SHP77 treated with DMSO at 0.1 percent for 48 hours (cell line): ENCODE measurements at regions not wholly inside any gene's neighbourhood (a gene's known extent, or its start where the extent isn't known, plus 50 kb on each side); places are given as distances from the start of the nearest gene placed in this dataset.

ENCODE experiments used
- DNase-seq: peaks from one replicate; lab custom pipeline; 2025; lab: John Stamatoyannopoulos, UW

DNA sequence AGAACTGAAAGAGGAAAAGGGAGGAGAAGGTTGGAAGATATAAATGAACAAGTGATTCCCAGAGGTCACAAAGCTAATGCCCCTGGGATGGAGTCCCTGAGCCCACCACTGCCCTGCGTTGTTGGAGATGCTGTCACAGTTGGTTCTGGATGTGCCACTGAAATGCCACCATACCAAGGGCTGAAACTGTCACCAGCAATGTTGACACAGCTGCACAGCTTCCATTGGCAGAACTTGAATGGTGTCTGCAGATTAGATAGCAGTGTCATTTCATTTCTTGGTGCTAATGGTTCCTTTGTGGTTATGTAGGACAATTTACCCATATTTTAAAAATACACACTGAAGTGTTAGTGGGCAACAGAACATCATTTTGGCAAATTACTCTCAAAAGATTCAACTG is 120.7 kb downstream of the TBXT start:
- DNase-seq, result no peak

GRCh38 chr6:166046226-166046625 is 121.4 kb downstream of the TBXT start:
- no peak for DNase-seq

- no peak for DNase-seq
These were observed 121.8 kb downstream of the TBXT start for GRCh38 chr6:166045860-166046200.

GRCh38 chr6:166045173-166045859 is 122.3 kb downstream of the TBXT start:
- DNase-seq, result no peak

DNA sequence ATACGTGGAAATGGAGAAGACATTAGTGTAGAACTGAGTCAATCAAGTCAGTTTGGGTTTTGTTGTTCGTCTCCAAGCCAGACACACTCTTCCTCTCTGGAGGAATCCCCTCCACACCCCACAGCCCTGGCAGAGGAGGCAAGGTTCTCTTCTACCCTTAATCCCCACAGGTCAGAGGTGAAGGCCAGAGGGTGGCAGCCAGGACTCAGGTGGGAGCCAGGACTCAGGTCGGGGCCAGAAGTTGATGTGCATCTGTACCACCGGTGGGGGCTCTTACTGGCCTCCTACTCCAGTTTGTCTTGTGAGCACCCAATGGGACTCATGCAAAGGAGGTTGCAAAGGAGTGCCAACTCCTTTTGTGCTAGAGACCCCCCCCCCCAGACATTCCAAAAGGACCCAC is 126.4 kb downstream of the TBXT start:
- no peak for DNase-seq

- DNase-seq, result no peak
These were observed 127.4 kb downstream of the TBXT start for GRCh38 chr6:166040292-166040691.

DNA sequence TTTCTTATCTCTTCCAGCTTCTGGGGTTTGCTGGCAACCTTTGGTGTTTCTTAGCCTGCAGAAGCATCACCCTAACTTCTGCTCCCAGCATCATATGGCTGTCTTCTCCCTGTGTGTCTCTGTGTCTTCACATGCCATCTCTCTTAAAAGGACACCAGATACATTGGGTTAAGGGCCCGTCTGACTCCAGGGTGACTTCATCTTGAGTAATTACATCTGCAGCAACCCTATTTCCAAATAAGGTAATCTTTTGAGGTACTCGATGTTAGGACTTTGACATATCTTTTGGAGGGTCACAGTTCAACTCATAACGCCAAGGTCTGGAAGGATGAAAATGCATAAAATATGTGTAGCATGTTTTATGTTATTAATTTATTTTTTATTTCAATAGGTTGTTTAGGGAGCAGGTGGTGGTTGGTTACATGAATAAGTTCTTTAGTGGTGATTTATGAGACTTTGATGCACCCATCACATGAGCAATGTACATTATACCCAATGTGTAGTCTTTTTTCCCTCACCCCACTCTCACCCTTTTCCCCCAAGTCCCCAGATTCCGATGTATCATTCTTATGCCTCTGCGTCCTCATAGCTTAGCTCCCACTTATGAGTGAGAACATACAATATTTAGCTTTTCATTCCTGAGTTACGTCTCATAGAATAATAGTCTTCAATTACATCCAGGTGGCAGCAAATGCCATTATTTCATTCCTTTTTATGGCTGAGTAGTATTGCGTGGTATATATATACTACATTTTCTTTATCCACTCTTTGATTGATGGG is 131.1 kb downstream of the TBXT start:
- no peak for DNase-seq

- no peak for DNase-seq
These were observed 135.1 kb downstream of the TBXT start for GRCh38 chr6:166032366-166033200.

GRCh38 chr6:166031275-166031674 is 136.4 kb downstream of the TBXT start:
- DNase-seq, result no peak

DNA sequence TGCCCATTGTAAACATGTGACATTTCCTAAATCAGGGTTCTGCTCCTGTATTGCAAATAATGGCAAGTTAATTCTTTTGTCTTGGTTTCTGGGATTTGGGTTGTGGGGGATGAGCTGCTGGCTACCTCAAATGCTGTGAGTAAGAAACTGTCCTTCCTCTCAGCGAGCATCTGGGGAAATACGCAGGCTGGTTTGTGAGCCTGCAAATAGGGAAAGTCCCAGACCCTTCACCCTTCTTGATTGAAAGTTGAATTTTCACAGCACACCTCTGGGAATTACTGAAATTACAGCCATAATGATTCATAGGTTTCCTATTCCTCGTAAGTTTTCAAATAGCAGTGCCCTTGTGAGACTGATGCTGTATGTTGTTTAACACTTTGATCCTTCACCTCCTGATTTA is 138.1 kb downstream of the TBXT start:
- DNase-seq, result peak; percentile 69

- DNase-seq, result no peak
These were observed 139.9 kb downstream of the TBXT start for GRCh38 chr6:166027761-166028160.

GRCh38 chr6:166026586-166027126 is 141.0 kb downstream of the TBXT start:
- no peak for DNase-seq

DNA sequence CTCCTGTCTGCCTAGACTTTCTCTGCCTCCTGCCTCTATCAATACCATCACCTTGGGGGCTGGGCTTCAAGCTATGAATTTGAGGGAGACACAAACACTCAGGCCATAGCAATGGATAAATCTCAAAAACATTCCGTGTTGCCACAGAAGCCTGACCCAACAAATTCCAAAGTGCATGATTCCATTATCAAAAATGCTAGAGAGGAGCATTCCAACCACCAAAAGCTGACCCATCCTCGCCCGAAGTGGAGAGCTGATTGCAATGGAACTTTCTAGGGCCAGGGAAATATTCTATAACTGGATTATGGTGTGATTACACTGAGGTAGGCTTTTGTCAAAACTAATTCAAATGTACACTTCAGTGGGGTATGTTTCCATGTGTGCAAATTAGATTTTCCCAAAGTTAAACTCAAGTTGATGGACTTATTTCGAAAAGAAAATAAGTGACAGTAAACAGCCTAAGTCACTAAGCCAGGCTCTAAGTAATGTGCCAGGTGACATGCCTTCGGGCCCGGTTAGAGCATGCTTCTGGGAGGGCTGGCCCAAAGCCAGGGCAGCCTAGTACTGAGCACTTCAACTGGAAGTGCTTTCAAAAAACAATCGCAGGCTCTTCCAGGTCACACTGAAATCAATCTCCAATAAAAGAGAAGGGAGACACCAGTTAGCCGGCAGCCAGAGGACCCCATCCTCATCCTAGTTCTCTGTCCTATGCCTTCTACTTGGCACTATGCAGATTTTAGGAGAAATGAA is 142.3 kb downstream of the TBXT start:
- DNase-seq, result peak; percentile 81

GRCh38 chr6:166024252-166024651 is 143.4 kb downstream of the TBXT start:
- DNase-seq, result peak; percentile 38

GRCh38 chr6:166023273-166023989 is 144.2 kb downstream of the TBXT start:
- peak; percentile 45 for DNase-seq

DNA sequence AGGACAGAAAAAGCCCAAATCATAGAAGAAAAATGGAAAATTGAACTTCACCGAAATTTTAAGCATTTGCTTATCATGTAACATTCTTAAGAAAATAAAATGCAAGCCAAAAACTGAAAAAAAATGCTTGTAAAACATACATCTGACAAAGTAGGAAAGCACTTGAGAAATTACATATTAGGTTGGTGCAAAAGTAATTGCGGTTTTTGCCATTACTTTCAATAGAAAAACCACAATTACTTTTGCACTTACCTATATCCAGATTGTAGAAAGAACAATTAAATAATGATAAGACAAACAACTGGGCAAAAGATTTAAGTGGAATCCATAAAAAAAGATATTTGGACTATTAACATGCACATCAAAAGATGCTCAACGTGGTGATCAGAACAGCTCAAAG is 146.2 kb downstream of the TBXT start:
- DNase-seq, result no peak

DNA sequence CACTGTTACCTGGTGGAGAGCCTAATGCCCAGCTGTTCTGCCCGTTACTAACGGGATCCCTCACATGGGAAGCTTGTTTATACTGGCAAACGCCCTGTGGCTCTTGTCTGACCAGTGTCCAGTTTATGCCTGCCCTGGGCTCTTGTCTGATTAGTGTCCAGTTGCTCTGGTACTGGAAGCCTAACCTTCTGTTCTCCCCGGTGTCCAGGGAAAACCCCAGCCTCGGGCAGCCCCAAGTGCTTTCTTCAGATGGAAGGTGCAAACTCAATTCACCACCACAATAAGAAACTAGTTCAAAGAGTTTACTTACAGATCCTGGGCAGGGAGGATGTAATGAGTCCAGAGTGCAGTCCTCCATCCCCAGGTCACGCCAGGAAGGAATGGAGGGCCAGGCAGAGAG is 148.4 kb downstream of the TBXT start:
- DNase-seq, result peak; percentile 70

- no peak for DNase-seq
These were observed 150.5 kb downstream of the TBXT start for GRCh38 chr6:166017032-166017635.

DNA sequence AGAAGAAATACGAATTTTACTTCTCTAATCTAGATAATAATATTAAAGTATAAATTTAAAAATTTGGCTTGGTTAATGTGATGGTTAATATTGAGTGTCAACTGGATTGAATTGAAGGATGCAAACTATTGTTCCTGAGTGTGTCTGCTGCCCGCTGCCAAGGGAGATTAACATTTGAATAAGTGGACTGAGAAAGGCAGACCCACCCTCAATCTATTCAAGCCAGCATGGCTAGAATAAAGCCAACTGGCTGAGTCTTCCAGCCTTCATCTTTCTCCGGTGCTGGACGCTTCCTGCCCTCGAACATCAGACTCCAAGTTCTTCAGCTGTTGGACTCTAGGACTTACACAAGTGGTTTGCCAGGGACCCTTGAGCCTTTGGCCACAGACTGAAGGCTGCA is 152.7 kb downstream of the TBXT start:
- no peak for DNase-seq

GRCh38 chr6:166010136-166010960 is 157.3 kb downstream of the TBXT start:
- DNase-seq, result peak; percentile 91
